ENCODE measurements at regions not wholly inside any gene's neighbourhood (a gene's known extent, or its start where the extent isn't known, plus 50 kb on each side); places are given as distances from the start of the nearest gene placed in this dataset.

- DNase-seq (ENCODE audit: low read depth), result no peak
- no peak for TF ChIP-seq CTCF (conservative IDR thresholded peaks at IDR 0.05; ENCODE audit: control insufficient read depth, insufficient read depth, low read depth, low read length)
- no peak overlapping the region for H3K4me3 ChIP-seq (ENCODE audit: control insufficient read depth, low read depth, low read length)
Observed at GRCh38 chr10:117078168-117078837, 59.8 kb downstream of the VAX1 start.

DNA sequence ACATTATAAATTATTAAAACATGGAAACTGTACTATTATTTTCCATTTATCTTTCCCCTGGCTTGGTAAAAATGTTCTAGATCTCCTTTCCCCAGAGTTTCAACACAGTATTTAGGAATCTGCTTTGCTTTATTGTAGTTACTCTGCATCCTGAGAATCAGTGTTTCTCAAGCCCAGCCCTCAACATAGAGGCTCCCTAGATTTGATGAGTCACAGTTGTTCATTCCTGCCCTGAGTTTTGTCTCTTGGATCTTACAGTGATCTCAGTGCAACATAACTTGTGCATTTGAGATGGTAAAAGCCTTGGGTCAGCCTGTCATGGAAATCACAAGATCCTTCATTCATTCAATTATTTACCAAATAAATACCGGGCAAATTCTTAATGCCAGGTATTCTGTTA is 63.0 kb downstream of the VAX1 start:
- TF ChIP-seq CTCF (conservative IDR thresholded peaks at IDR 0.05; ENCODE audit: control insufficient read depth, insufficient read depth, low read depth, low read length), result no peak
- peak; percentile 6 for DNase-seq (ENCODE audit: low read depth)
- no peak overlapping the region for H3K4me3 ChIP-seq (ENCODE audit: control insufficient read depth, low read depth, low read length)

DNA sequence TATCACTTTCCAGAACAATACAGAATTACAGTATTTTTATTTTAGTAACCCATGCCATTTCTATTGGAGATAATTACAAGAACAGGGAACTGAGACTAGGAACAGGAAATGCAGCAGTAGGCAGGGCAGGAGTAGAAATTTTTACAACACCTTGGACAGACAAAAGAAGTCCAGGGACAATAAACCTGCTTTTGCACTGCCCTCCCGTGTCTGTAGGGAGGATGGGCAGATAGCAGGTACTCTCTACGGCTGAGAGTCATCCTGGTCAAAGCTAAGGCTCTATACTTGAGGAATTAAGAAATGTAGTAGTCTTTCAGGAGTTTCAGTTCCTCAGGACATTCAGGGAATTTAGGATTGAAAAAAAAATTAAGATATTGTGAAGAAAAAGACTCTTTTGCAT is 63.4 kb downstream of the VAX1 start:
- no peak for DNase-seq (ENCODE audit: low read depth)
- no peak overlapping the region for H3K4me3 ChIP-seq (ENCODE audit: control insufficient read depth, low read depth, low read length)
- TF ChIP-seq CTCF (conservative IDR thresholded peaks at IDR 0.05; ENCODE audit: control insufficient read depth, insufficient read depth, low read depth, low read length), result peak; percentile 4

DNA sequence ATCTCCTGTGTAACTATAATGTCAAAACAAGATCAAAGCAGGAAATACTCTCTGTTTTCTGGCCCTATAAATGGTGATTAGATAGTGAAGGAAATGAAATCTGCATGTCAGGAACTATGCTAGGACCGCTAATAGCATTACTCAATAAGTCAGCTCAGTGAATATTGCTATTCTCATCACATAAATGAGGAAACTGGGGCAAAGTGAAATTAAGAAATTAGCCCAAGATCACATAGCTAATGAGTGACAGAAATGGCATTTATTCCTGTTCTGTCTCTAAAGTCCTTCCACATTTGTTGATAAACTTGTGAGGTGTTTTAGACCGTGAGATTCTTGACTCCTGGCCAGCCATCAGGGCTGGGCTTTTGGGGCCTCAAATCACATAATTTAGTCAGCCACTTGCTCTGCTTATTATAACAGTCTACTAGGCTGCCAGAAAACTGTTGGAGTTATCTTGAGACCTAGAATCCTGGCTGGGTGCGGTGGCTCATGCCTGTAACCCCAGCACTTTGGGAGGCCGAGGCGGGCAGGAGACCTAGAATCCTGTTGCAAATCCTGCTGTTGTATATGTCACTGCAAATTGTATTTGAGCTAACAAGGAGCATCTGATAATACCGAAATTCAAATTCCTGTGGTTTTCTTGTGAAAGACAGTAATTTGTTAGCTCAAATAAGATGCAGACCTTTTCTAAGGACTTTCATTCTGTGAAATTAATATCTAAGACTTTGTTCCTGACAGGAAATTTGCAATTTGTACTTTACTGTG is 66.5 kb upstream of the SHTN1 start:
- DNase-seq (ENCODE audit: low read depth), result no peak
- H3K4me3 ChIP-seq (ENCODE audit: control insufficient read depth, low read depth, low read length), result no peak overlapping the region
- no peak for TF ChIP-seq CTCF (conservative IDR thresholded peaks at IDR 0.05; ENCODE audit: control insufficient read depth, insufficient read depth, low read depth, low read length)

All from fibroblast of mammary gland (primary cell).